Fibroblast of the conjunctiva (primary cell): ENCODE measurements at regions not wholly inside any gene's neighbourhood (a gene's known extent, or its start where the extent isn't known, plus 50 kb on each side); places are given as distances from the start of the nearest gene placed in this dataset.
"Not testable (repeated sequence)": the region's sequence is repeated elsewhere in the genome, so short reads cannot be mapped to it uniquely, and the experiment has no call there.

Experiments
- DNase-seq: peaks from one replicate; pipeline ENCODE4 v3.0.0-alpha.2; 2010; ENCODE audit warnings: low read depth

- no peak for DNase-seq
Observed at GRCh38 chr9:89839449-89839848, 234.6 kb downstream of the GADD45G start.

GRCh38 chr9:89839952-89840351 lies 235.1 kb downstream of the GADD45G start:
- DNase-seq, result no peak

GRCh38 chr9:89841456-89841855 lies 236.6 kb downstream of the GADD45G start:
- DNase-seq, result no peak

DNA sequence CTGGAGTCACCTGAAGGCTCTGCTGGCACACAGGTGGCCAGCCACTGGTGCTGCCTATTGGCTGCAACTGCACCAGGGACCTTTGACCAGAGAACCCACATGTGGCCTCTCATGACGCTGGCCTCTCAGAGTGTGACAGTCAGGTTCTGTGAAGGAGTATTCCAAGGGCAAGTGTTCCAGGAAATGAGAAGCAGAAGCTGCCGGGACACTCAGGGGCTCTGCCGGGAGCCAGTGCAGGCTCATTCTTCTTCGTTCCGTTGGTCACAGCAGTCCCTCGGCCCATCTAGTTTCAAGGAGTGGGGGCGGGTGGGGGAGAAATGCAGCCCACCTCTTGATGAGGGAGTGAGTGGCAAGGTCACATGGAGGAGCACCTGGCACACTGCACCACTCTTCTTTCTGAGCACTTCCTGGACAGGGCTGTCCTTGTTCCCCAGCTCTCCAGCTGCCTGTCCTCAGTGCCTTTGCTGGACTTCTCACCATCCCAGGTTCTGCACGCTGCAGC lies 237.5 kb downstream of the GADD45G start:
- DNase-seq, result no peak

- no peak for DNase-seq
Observed at GRCh38 chr9:89843074-89843473, 238.3 kb downstream of the GADD45G start.

DNA sequence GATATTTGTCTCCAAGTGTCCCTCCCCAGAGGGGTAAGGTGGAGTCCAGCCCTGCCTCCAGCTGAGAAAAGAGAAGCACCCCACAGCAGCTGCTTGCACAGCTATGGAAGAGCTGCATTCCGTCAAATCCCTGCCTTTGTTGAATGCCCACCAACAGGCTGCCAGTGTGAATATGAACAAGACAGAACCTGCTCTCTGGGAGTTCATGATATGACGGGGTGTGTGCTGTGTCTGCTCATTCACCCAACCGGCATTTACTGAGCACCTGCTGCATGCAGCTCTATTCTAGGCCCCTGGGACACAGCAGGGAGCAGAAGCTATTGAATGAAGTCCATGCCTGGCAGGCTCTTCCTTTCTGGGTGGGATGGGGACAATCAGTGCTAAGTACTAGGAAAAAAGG lies 238.8 kb downstream of the GADD45G start:
- no peak for DNase-seq

- DNase-seq, result no peak
Observed at GRCh38 chr9:89844075-89844474, 239.3 kb downstream of the GADD45G start.

DNA sequence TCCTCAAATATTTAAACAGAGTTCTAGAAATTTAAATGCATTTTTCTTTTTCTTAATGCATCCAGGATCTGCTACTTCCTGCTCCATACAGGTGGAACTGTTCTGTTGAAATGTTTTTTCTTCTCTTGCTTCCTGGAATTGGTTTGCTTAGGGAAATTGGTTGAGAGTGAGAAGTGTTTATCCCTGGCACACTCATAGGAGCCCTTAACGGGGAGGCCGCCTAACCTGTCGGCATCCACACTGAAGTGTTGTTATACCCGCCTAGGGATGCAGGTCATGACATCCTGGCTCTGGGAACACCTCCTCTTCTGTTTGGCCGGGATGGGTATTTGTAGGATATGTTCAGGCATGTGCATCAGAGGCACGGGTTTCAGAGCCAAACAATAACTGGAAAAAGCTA lies 239.7 kb downstream of the GADD45G start:
- no peak for DNase-seq

DNA sequence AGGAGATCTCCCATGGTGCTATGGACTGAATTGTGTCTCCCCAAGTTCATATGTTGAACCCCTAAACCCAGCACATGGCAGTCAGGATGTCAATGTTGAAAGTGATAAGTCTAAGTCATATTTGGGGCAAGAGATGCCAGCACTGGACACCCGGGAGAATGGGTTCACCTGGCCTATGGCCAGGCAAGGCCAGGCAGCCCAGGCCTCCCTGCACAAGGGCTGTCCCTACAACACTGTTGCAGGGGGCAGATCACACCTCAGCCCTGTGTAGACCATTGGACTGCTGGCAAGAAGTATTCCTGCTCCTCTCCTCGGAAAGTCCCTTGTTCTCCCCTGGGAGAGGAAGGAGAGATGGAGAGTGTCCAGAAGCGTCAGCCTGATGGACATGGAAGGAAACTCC lies 240.5 kb downstream of the GADD45G start:
- no peak for DNase-seq

GRCh38 chr9:89845862-89846261 lies 241.1 kb downstream of the GADD45G start:
- DNase-seq, result no peak

- DNase-seq, result no peak
Observed at GRCh38 chr9:89848060-89849040, 243.5 kb downstream of the GADD45G start.

DNA sequence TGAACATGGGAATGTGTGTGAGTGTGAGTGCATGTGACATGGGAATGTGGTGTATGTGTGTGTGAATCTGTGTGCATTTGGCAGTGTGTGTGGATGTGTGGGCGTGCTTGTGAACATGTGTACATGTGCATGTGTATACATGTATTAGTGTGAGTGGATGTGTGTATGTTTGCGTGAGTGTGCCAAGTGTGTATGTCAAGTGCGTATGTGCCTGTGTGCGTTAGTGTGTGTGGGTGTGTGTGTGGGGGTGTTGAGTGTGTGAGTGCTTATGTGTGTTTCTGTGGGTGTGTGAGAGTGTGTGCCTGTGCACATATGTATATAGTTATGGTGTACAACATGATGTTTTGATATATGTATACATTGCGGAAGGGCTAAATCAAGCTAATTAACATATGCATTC lies 244.3 kb downstream of the GADD45G start:
- DNase-seq, result no peak

GRCh38 chr9:89850153-89850552 lies 245.3 kb downstream of the GADD45G start:
- DNase-seq, result no peak

DNA sequence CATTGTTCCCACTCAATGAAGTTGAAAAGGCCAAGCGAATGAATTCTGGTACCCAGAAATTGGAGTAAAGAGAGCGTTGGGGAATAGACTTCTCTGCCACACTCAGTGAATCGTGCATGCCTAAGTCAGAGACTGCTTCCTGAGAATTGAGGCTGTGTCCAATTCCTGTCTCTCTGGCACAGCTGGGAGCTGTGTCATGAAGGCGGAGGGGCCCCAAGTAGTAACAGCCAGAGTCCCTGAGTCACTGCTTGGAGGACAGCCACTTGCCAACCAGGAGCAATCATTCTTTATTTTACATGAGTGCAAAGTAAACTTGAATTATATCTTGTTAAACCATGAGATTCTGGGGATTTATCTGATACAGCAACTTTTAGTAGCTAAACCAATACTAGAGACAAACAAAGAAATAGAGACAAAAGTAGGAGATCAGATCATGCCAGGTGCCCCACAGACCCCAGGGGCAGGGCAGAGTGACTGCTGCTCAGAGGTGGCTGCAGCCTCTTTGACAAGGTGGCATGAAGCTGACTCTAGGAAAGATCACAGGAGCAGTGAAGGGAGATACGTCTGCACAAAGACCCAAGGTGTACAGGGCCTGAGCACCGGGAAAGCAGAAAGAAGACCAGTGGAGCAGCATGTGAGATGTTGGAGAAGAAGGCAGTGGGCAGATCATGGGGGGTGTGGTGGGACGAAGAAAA lies 246.0 kb downstream of the GADD45G start:
- DNase-seq, result no peak

GRCh38 chr9:89853161-89853560 lies 248.3 kb downstream of the GADD45G start:
- no peak for DNase-seq

- DNase-seq, result no peak
Observed at GRCh38 chr9:89853931-89854330, 249.1 kb downstream of the GADD45G start.

GRCh38 chr9:89854715-89855475 lies 250.1 kb downstream of the GADD45G start:
- DNase-seq, result no peak

GRCh38 chr9:89856296-89856695 lies 251.5 kb downstream of the GADD45G start:
- DNase-seq, result not testable (repeated sequence)

- not testable (repeated sequence) for DNase-seq
Observed at GRCh38 chr9:89856950-89857349, 252.1 kb downstream of the GADD45G start.

GRCh38 chr9:89859842-89860241 lies 255.0 kb downstream of the GADD45G start:
- not testable (repeated sequence) for DNase-seq

DNA sequence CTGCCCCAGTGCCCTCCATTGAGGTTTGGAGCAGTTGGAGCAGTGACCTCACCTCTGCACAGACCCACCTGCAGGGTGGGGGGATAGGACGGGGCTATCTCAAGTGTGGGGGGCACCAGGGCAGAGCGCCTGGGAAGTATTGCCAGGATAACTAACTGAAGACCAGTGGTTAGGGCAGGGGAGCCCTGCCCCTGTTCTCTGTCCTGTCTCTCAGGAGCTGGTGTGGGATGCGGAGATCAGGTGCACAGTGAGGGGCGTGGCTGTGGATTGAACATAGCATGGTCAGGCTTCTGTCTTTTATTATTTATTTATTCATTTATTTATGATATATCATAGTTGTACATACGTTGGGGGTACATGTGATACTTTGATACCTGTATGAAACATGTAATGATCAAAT lies 256.6 kb downstream of the GADD45G start:
- DNase-seq, result not testable (repeated sequence)

DNA sequence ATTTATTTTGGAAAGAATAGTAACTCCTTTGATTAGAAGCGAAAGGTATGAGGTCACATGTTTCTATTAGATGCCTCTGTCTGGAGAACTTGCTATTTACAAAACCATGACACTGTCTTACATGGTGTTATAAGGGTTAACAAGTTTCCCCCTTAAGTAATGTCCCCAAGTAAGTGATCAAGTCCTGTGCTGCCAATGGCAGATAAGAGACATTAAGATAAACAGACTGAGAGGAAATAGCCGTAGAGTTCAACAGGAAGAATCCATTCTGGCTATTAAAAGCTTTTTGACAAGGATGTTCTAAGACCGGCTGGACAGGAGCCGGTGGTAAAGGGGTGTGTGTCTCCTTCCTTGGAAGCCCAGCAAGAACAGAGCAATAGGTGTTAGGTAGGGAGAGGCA lies 257.5 kb downstream of the GADD45G start:
- no peak for DNase-seq
